Spleen (tissue), 11 donors: ENCODE measurements at regions not wholly inside any gene's neighbourhood (a gene's known extent, or its start where the extent isn't known, plus 50 kb on each side); places are given as distances from the start of the nearest gene placed in this dataset.

Experiments
- DNase-seq: peaks from one replicate; pipeline ENCODE4 v3.0.0-alpha.2; 2020
- H3K27ac ChIP-seq, 8 donors: fragments of 200-600 bp; sonication (generic) in 7 of 8; 1 replicate in 4 of 8; 2 replicates in 4 of 8; pipeline versions ENCODE4 v1.5.0 to v1.8.0; 2016 to 2021; ENCODE audit warnings: inconsistent platforms in 4 of 8, mild to moderate bottlenecking in 4 of 8, moderate library complexity in 1 of 8
- H3K27me3 ChIP-seq, 7 donors: fragments of 200-600 bp; sonication (generic) in 6 of 7; replicated peaks in 1 of 7; 1 replicate in 4 of 7; 2 replicates in 3 of 7; pipeline versions ENCODE4 v1.5.0 to v1.8.0; 2016 to 2021; ENCODE audit warnings: inconsistent platforms in 3 of 7, mild to moderate bottlenecking in 1 of 7
- H3K36me3 ChIP-seq, 6 donors: fragments of 200-600 bp; sonication (generic) in 5 of 6; 1 replicate in 4 of 6; 2 replicates in 2 of 6; pipeline versions ENCODE4 v1.5.0 to v1.8.0; 2016 to 2021; ENCODE audit warnings: inconsistent platforms in 2 of 6
- H3K4me1 ChIP-seq, 6 donors: fragments of 200-600 bp; sonication (generic) in 5 of 6; 1 replicate in 3 of 6; 2 replicates in 3 of 6; pipeline versions ENCODE4 v1.5.0 to v1.8.0; 2016 to 2021; ENCODE audit warnings: inconsistent platforms in 3 of 6
- H3K4me3 ChIP-seq, 8 donors: fragments of 200-600 bp; sonication (generic) in 7 of 8; 1 replicate in 4 of 8; 2 replicates in 4 of 8; pipeline versions ENCODE4 v1.5.0 to v1.8.0; 2016 to 2021; ENCODE audit warnings: inconsistent platforms in 4 of 8, mild to moderate bottlenecking in 4 of 8, moderate library complexity in 2 of 8
- H3K9me3 ChIP-seq, 8 donors: fragments of 200-600 bp; sonication (generic) in 7 of 8; 1 replicate in 4 of 8; 2 replicates in 4 of 8; pipeline versions ENCODE4 v1.5.0 to v1.8.0; 2016 to 2021; ENCODE audit warnings: inconsistent platforms in 4 of 8
- POLR2A ChIP-seq, 3 donors: fragments of 450-650 bp; IDR thresholded peaks; one replicate each; pipeline ENCODE4 v1.5.1; 2017; ENCODE audit warnings: antibody characterized with exemption in 3 of 3, mild to moderate bottlenecking in 1 of 3
- POLR2AphosphoS5 ChIP-seq, 3 donors: sonication (generic); formaldehyde crosslinking; IDR thresholded peaks; one replicate each; pipeline ENCODE4 v1.5.1; 2017; ENCODE audit warnings: antibody characterized with exemption in 3 of 3
- WGBS, 5 donors: extraction: QIAGEN DNeasy Blood & Tissue Kit in 3 of 5; methylation state at CpG; one replicate each; pipeline versions ENCODE4 v1.1.5 to v1.1.7; 2013 to 2018; 5-methylcytosine and 5-hydroxymethylcytosine counted together
- intact Hi-C: fragments of 100-400 bp; cut with DNase I; formaldehyde crosslinking; loops from one replicate; pipeline ENCODE4 v1.15.0; 2023; ENCODE audit warnings: low total_unique reads
- TF ChIP-seq, protein P1 (sequence below), 11 experiments: fragments of 200-600 bp in 7 of 11; fragments of 450-650 bp in 4 of 11; sonication (generic) in 4 of 11; IDR thresholded peaks in 8 of 11; conservative IDR thresholded peaks in 3 of 11; 1 replicate in 7 of 11; 2 replicates in 4 of 11; pipeline versions ENCODE4 v1.4.0 to v1.8.0; 2016 to 2021; ENCODE audit warnings: antibody characterized with exemption in 11 of 11, inconsistent platforms in 4 of 11, mild to moderate bottlenecking in 1 of 11
- donor health status: healthy with polysubstance abuse.
- donor health status: DM: no; HTN: no; CAD: no; lungs with moderate emphysema.
- donor health status: DM: no; HTN: no; CAD: no.
- donor health status: Bipolar disorder and iron deficiency.
- donor health status: healthy.
- donor health status: DM: no; HTN: no; CAD: no.
- donor health status: DM: yes; HTN: yes; CAD: no.

DNA sequence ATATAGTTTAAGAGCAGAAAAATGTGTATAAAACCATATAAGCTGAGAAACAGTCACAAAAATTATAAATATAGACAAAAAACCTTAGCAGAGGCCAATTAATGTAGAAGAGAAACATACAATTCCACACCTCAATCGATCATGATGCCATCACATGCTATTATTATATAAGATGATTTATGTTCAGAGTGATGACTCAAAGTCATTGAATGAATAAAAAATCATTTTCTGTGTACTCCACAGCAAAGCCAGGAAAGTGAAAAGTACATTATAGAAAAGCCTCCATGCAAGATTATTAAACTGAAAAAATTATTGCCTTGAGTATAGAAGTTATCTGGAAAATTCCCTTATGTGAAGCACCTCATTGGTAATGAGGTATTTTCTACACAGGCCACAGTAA lies 229.2 kb upstream of the PPFIA2 start:
- intact Hi-C loops: no loop called here
- 66 to 90% (median 81%) methylated on average over 1 of the region's 1 CpG for WGBS, 5 donors
- Histone ChIP-seq H3K9me3 (no peaks in the 10 kb centered on the region), H3K27ac (no peak overlapping the region), H3K4me1 (no peaks in the 10 kb centered on the region), H3K4me3 (no peak overlapping the region), H3K27me3 (no peaks in the 10 kb centered on the region), H3K36me3 (no peaks in the 10 kb centered on the region)
- DNase-seq: no peak
- no peak for TF ChIP-seq POLR2AphosphoS5 (IDR thresholded peaks at IDR 0.05)
- TF ChIP-seq, protein P1, sequence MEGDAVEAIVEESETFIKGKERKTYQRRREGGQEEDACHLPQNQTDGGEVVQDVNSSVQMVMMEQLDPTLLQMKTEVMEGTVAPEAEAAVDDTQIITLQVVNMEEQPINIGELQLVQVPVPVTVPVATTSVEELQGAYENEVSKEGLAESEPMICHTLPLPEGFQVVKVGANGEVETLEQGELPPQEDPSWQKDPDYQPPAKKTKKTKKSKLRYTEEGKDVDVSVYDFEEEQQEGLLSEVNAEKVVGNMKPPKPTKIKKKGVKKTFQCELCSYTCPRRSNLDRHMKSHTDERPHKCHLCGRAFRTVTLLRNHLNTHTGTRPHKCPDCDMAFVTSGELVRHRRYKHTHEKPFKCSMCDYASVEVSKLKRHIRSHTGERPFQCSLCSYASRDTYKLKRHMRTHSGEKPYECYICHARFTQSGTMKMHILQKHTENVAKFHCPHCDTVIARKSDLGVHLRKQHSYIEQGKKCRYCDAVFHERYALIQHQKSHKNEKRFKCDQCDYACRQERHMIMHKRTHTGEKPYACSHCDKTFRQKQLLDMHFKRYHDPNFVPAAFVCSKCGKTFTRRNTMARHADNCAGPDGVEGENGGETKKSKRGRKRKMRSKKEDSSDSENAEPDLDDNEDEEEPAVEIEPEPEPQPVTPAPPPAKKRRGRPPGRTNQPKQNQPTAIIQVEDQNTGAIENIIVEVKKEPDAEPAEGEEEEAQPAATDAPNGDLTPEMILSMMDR (IDR thresholded peaks at IDR 0.05 in 8 of 11, conservative IDR thresholded peaks at IDR 0.05 in 3 of 11): no peak
- TF ChIP-seq POLR2A (IDR thresholded peaks at IDR 0.05): no peak

DNA sequence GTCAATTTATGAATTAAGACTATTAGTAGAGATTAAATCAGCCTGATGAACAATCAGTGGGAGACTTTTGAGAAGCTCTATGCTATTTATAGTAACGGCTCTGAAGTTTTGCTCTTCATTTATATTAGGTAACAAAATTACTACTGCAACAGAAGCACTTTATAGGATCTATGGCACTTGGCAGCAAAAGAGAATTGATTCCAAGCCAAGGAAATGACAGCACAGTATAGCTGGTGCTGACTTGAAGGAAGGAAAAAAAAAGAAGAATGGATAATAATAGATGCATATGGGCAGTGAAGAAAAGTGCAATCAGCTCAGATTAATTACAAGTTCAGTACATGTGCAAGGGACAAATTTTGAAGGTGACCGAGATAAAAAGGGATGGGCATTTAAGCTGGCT lies 228.2 kb upstream of the PPFIA2 start:
- Histone ChIP-seq H3K9me3 (peaks cover 0 to 5% (median 0%) of the 10 kb centered on the region in 8 donors), H3K4me3 (no peak overlapping the region), H3K27ac (no peak overlapping the region), H3K27me3 (no peaks in the 10 kb centered on the region), H3K36me3 (no peaks in the 10 kb centered on the region), H3K4me1 (no peaks in the 10 kb centered on the region)
- TF ChIP-seq POLR2AphosphoS5 (IDR thresholded peaks at IDR 0.05) (no peak), POLR2A (IDR thresholded peaks at IDR 0.05) (no peak)
- TF ChIP-seq, protein P1 (IDR thresholded peaks at IDR 0.05 in 8 of 11, conservative IDR thresholded peaks at IDR 0.05 in 3 of 11): no peak
- intact Hi-C loops: no loop called here
- WGBS, 5 donors: 69 to 81% (median 72%) methylated on average over 2 of the region's 2 CpGs
- no peak for DNase-seq

DNA sequence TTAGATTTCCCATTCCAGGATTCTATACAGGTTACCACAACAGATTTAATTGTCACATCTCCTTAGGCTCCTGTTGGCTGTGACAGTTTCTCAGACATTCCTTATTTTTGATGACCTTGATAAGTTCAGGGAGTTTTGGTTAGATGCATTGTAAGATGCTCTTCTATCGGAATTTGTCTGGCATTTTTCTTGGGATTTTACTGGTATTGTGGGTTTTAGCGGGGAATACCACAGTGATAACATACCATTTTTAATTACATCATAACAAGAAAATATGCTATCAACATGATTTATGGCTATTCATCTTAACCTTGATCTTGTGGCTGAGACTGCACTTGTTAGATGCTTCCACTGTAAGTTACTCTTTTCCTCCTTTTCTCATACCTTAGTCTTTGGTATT lies 217.5 kb upstream of the PPFIA2 start:
- Histone ChIP-seq H3K9me3 (peaks cover 0 to 13% (median 0%) of the 10 kb centered on the region in 8 donors), H3K27ac (no peak overlapping the region), H3K36me3 (no peaks in the 10 kb centered on the region), H3K4me1 (no peaks in the 10 kb centered on the region), H3K27me3 (no peaks in the 10 kb centered on the region), H3K4me3 (no peak overlapping the region)
- DNase-seq: no peak
- WGBS, 5 donors: 88 to 95% (median 93%) methylated on average over 2 of the region's 2 CpGs
- intact Hi-C loops: no loop called here
- TF ChIP-seq POLR2AphosphoS5 (IDR thresholded peaks at IDR 0.05): no peak
- no peak for TF ChIP-seq POLR2A (IDR thresholded peaks at IDR 0.05)
- TF ChIP-seq, protein P1 (IDR thresholded peaks at IDR 0.05 in 8 of 11, conservative IDR thresholded peaks at IDR 0.05 in 3 of 11): no peak

DNA sequence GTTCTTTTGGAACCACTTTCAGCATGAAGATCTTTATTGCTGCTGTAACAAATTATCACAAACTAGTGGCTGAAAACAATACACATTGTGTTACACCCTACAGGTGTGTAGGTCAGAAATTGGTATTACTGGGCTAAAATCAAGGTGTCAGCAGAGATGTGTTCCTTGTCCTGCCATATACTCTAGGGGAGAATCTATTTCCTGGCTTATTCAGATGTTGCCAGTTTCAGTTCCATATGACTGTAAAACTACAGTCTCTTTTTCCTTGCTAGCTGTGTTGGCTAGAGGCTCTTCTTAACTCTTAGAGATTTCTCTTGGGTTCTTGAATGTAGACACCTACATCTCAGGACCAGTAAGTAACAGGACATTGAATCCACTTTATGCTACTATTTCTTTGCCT lies 215.6 kb upstream of the PPFIA2 start:
- H3K27me3 ChIP-seq: no peaks in the 10 kb centered on the region
- H3K27ac ChIP-seq: no peak overlapping the region
- no peaks in the 10 kb centered on the region for H3K36me3 ChIP-seq
- H3K4me3 ChIP-seq: no peak overlapping the region
- H3K9me3 ChIP-seq: peaks cover 0 to 20% (median 0%) of the 10 kb centered on the region in 8 donors
- intact Hi-C loops: no loop called here
- H3K4me1 ChIP-seq: no peaks in the 10 kb centered on the region
- no peak for DNase-seq
- TF ChIP-seq POLR2AphosphoS5 (IDR thresholded peaks at IDR 0.05): no peak
- TF ChIP-seq, protein P1 (IDR thresholded peaks at IDR 0.05 in 8 of 11, conservative IDR thresholded peaks at IDR 0.05 in 3 of 11): no peak
